GM12874 (cell line): ENCODE measurements at regions not wholly inside any gene's neighbourhood (a gene's known extent, or its start where the extent isn't known, plus 50 kb on each side); places are given as distances from the start of the nearest gene placed in this dataset.

ENCODE experiments used
- CTCF ChIP-seq: IDR thresholded peaks from 2 replicates; pipeline ENCODE4 v1.5.1; 2011; ENCODE audit warnings: low read depth, mild to moderate bottlenecking, control low read depth, low read length, moderate library complexity; ENCODE audit not compliant: insufficient read depth

GRCh38 chr3:115330430-115330829 lies 183.3 kb upstream of the ZBTB20 start:
- no peak for TF ChIP-seq CTCF

- TF ChIP-seq CTCF, result no peak
Observed at GRCh38 chr3:115332998-115333397, 185.9 kb upstream of the ZBTB20 start.

- TF ChIP-seq CTCF, result no peak
Observed at GRCh38 chr3:115336836-115337235, 189.7 kb upstream of the ZBTB20 start.

GRCh38 chr3:115340586-115340985 lies 193.5 kb upstream of the ZBTB20 start:
- no peak for TF ChIP-seq CTCF

- no peak for TF ChIP-seq CTCF
Observed at GRCh38 chr3:115341208-115341607, 194.1 kb upstream of the ZBTB20 start.

GRCh38 chr3:115347737-115348136 lies 200.6 kb upstream of the ZBTB20 start:
- no peak for TF ChIP-seq CTCF

- no peak for TF ChIP-seq CTCF
Observed at GRCh38 chr3:115348412-115348811, 201.3 kb upstream of the ZBTB20 start.

- TF ChIP-seq CTCF, result no peak
Observed at GRCh38 chr3:115348951-115349745, 202.1 kb upstream of the ZBTB20 start.
